SH-SY5Y (cell line): ENCODE measurements at regions not wholly inside any gene's neighbourhood (a gene's known extent, or its start where the extent isn't known, plus 50 kb on each side); places are given as distances from the start of the nearest gene placed in this dataset.

Source experiments
- GATA2 ChIP-seq: IDR thresholded peaks from 2 replicates; pipeline ENCODE4 v1.6.1; 2011; ENCODE audit warnings: mild to moderate bottlenecking, low read depth, low read length
- GATA3 ChIP-seq: IDR thresholded peaks from 2 replicates; pipeline ENCODE4 v1.6.1; 2011; ENCODE audit warnings: low read depth, mild to moderate bottlenecking, low read length, moderate library complexity

- no peak for TF ChIP-seq GATA2
- no peak for TF ChIP-seq GATA3
Measured at GRCh38 chr7:120190566-120190965, 82.4 kb upstream of the KCND2 start.

GRCh38 chr7:120201290-120201689 is 71.7 kb upstream of the KCND2 start:
- TF ChIP-seq GATA3 (no peak), GATA2 (no peak)

GRCh38 chr7:120205101-120205500 is 67.9 kb upstream of the KCND2 start:
- TF ChIP-seq GATA3 (no peak), GATA2 (no peak)

- TF ChIP-seq GATA2 (no peak), GATA3 (no peak)
Measured at GRCh38 chr7:120207037-120207436, 65.9 kb upstream of the KCND2 start.

- no peak for TF ChIP-seq GATA2
- no peak for TF ChIP-seq GATA3
Measured at GRCh38 chr7:120215654-120216053, 57.3 kb upstream of the KCND2 start.

- TF ChIP-seq GATA3 (no peak), GATA2 (no peak)
Measured at GRCh38 chr7:120216947-120217346, 56.0 kb upstream of the KCND2 start.

GRCh38 chr7:120218712-120219111 is 54.3 kb upstream of the KCND2 start:
- no peak for TF ChIP-seq GATA3

- TF ChIP-seq GATA2 (no peak), GATA3 (no peak)
Measured at GRCh38 chr7:120221666-120222065, 51.3 kb upstream of the KCND2 start.
